A549 (cell line): ENCODE measurements at regions not wholly inside any gene's neighbourhood (a gene's known extent, or its start where the extent isn't known, plus 50 kb on each side); places are given as distances from the start of the nearest gene placed in this dataset.

Source experiments
- BHLHE40 ChIP-seq: IDR thresholded peaks from 2 replicates; pipeline ENCODE4 v1.6.1; 2012; ENCODE audit warnings: low read depth, low read length, inconsistent platforms
- CEBPB ChIP-seq, 2 experiments: fragments of >200 bp in 1 of 2; sonication (Bioruptor Twin) in 1 of 2; formaldehyde crosslinking in 1 of 2; IDR thresholded peaks; 2 replicates each; pipeline ENCODE4 v1.6.1; 2012 to 2016
- CHD2 ChIP-seq: fragments of 150-350 bp; IDR thresholded peaks from 2 replicates; pipeline ENCODE4 v1.6.1; 2014; ENCODE audit warnings: low read length; ENCODE audit not compliant: partially characterized antibody
- CTCF ChIP-seq: fragments of >200 bp; sonication (Bioruptor Twin); formaldehyde crosslinking; IDR thresholded peaks from 3 replicates; pipeline ENCODE4 v1.5.1; 2016
- EP300 ChIP-seq, 2 experiments: fragments of >200 bp; sonication (Bioruptor Twin); formaldehyde crosslinking; IDR thresholded peaks; 2 replicates in 1 of 2; 3 replicates in 1 of 2; pipeline ENCODE4 v1.6.1; 2016 to 2017
- HMGXB4 ChIP-seq: fragments of 250-450 bp; sonication (Bioruptor Pico); IDR thresholded peaks from 2 replicates; pipeline ENCODE4 v1.5.0; 2021; ENCODE audit warnings: mild to moderate bottlenecking, moderate library complexity, borderline replicate concordance
- HOXB5 ChIP-seq: fragments of 250-450 bp; sonication (Bioruptor Pico); IDR thresholded peaks from 2 replicates; pipeline ENCODE4 v1.5.0; 2020; ENCODE audit warnings: mild to moderate bottlenecking, moderate library complexity
- POLR2A ChIP-seq: IDR thresholded peaks from 2 replicates; pipeline ENCODE4 v1.6.1; 2012; ENCODE audit warnings: mild to moderate bottlenecking, low read length
- RAD21 ChIP-seq, 2 experiments: fragments of >200 bp in 1 of 2; sonication (Bioruptor Twin) in 1 of 2; formaldehyde crosslinking in 1 of 2; IDR thresholded peaks in 1 of 2; conservative IDR thresholded peaks in 1 of 2; 2 replicates in 1 of 2; 3 replicates in 1 of 2; pipeline ENCODE4 v1.6.1; 2012 to 2018; ENCODE audit warnings: inconsistent platforms in 1 of 2
- RFX5 ChIP-seq: fragments of 450-650 bp; IDR thresholded peaks from 2 replicates; pipeline ENCODE4 v1.7.1; 2014; ENCODE audit warnings: antibody characterized with exemption, mild to moderate bottlenecking, moderate library complexity
- ZC3H11A ChIP-seq: fragments of 450-650 bp; IDR thresholded peaks from 2 replicates; pipeline ENCODE4 v1.6.1; 2014; ENCODE audit warnings: antibody characterized with exemption, mild to moderate bottlenecking
- ZSCAN20 ChIP-seq: fragments of 250-450 bp; sonication (Bioruptor Pico); IDR thresholded peaks from 2 replicates; pipeline ENCODE4 v1.8.0; 2022; ENCODE audit warnings: mild to moderate bottlenecking, moderate library complexity

- TF ChIP-seq CTCF (no peak), EP300 (IDR thresholded peaks at IDR 0.05) (no peak), CHD2 (no peak), BHLHE40 (no peak), CEBPB (IDR thresholded peaks at IDR 0.05) (no peak), RFX5 (no peak), POLR2A (no peak), ZSCAN20 (no peak), ZC3H11A (no peak), HOXB5 (CRISPR knock-in tag) (no peak), RAD21 (conservative IDR thresholded peaks at IDR 0.05 in 1 of 2, IDR thresholded peaks at IDR 0.05 in 1 of 2) (no peak), HMGXB4 (CRISPR knock-in tag) (no peak)
Measured at GRCh38 chr6:144405163-144405562, 120.0 kb downstream of the UTRN start.
